ENCODE measurements at regions not wholly inside any gene's neighbourhood (a gene's known extent, or its start where the extent isn't known, plus 50 kb on each side); places are given as distances from the start of the nearest gene placed in this dataset.

- TF ChIP-seq POLR2A (IDR thresholded peaks at IDR 0.05; ENCODE audit: low read length) (no peak), GATA1 (IDR thresholded peaks at IDR 0.05; ENCODE audit: low read depth, low read length) (no peak)
- peak; percentile 67 to 78 for DNase-seq
Measured at GRCh38 chr1:234874291-234875288, 254.0 kb downstream of the TOMM20 start.

GRCh38 chr1:234871710-234872271, 256.8 kb downstream of the TOMM20 start:
- TF ChIP-seq POLR2A (IDR thresholded peaks at IDR 0.05; ENCODE audit: low read length) (no peak), GATA1 (IDR thresholded peaks at IDR 0.05; ENCODE audit: low read depth, low read length) (no peak)
- no peak for DNase-seq

GRCh38 chr1:234871039-234871709, 257.5 kb downstream of the TOMM20 start:
- peak in 1 of 2 experiments; percentile 13 for DNase-seq
- TF ChIP-seq GATA1 (IDR thresholded peaks at IDR 0.05; ENCODE audit: low read depth, low read length) (no peak), POLR2A (IDR thresholded peaks at IDR 0.05; ENCODE audit: low read length) (no peak)

GRCh38 chr1:234870020-234870981, 258.3 kb downstream of the TOMM20 start:
- TF ChIP-seq GATA1 (IDR thresholded peaks at IDR 0.05; ENCODE audit: low read depth, low read length) (no peak), POLR2A (IDR thresholded peaks at IDR 0.05; ENCODE audit: low read length) (no peak)
- peak in 1 of 2 experiments; percentile 22 for DNase-seq

- no peak for TF ChIP-seq POLR2A (IDR thresholded peaks at IDR 0.05; ENCODE audit: low read length)
- TF ChIP-seq GATA1 (IDR thresholded peaks at IDR 0.05; ENCODE audit: low read depth, low read length), result no peak
- peak; percentile 23 to 56 for DNase-seq
Measured at GRCh38 chr1:234869182-234870019, 259.2 kb downstream of the TOMM20 start.

- TF ChIP-seq GATA1 (IDR thresholded peaks at IDR 0.05; ENCODE audit: low read depth, low read length), result no peak
Measured at GRCh38 chr1:234868296-234869147, 258.5 kb upstream of the IRF2BP2 start.

GRCh38 chr1:234866007-234866866, 256.3 kb upstream of the IRF2BP2 start:
- peak; percentile 89 to 95 for DNase-seq
- TF ChIP-seq GATA1 (IDR thresholded peaks at IDR 0.05; ENCODE audit: low read depth, low read length) (no peak), POLR2A (IDR thresholded peaks at IDR 0.05; ENCODE audit: low read length) (no peak)

More at GRCh38 chr1:234868296-234869147, 258.5 kb upstream of the IRF2BP2 start:
- peak in 1 of 2 experiments; percentile 25 for DNase-seq

GRCh38 chr1:234865171-234866006, 255.4 kb upstream of the IRF2BP2 start:
- TF ChIP-seq GATA1 (IDR thresholded peaks at IDR 0.05; ENCODE audit: low read depth, low read length) (no peak), POLR2A (IDR thresholded peaks at IDR 0.05; ENCODE audit: low read length) (no peak)
- peak; percentile 18 to 36 for DNase-seq

- no peak for TF ChIP-seq GATA1 (IDR thresholded peaks at IDR 0.05; ENCODE audit: low read depth, low read length)
- no peak for TF ChIP-seq POLR2A (IDR thresholded peaks at IDR 0.05; ENCODE audit: low read length)
- DNase-seq, result no peak
Measured at GRCh38 chr1:234864116-234864515, 254.1 kb upstream of the IRF2BP2 start.

GRCh38 chr1:234863551-234863971, 253.6 kb upstream of the IRF2BP2 start:
- TF ChIP-seq POLR2A (IDR thresholded peaks at IDR 0.05; ENCODE audit: low read length) (no peak), GATA1 (IDR thresholded peaks at IDR 0.05; ENCODE audit: low read depth, low read length) (no peak)
- no peak for DNase-seq
